HAP-1 (cell line): ENCODE measurements at regions not wholly inside any gene's neighbourhood (a gene's known extent, or its start where the extent isn't known, plus 50 kb on each side); places are given as distances from the start of the nearest gene placed in this dataset.

Experiments
- DNase-seq, 2 experiments: peaks; one replicate each; pipeline ENCODE4 v3.0.0-alpha.2; 2016 to 2020; ENCODE audit warnings: low spot score in 2 of 2
- H3K27me3 ChIP-seq: fragments of 250-450 bp; sonication (Bioruptor Pico); 2 replicates; pipeline ENCODE4 v1.5.1; 2020; ENCODE audit warnings: low read depth, mild to moderate bottlenecking, moderate library complexity
- H3K36me3 ChIP-seq: fragments of 250-450 bp; sonication (Bioruptor Pico); replicated peaks from 2 replicates; pipeline ENCODE4 v1.5.1; 2020; ENCODE audit warnings: mild to moderate bottlenecking
- H3K4me1 ChIP-seq: fragments of 250-450 bp; sonication (Bioruptor Pico); 2 replicates; pipeline ENCODE4 v1.5.1; 2020; ENCODE audit warnings: mild to moderate bottlenecking
- H3K4me3 ChIP-seq: fragments of 250-450 bp; sonication (Bioruptor Pico); 2 replicates; pipeline ENCODE4 v1.5.1; 2020; ENCODE audit warnings: mild to moderate bottlenecking, moderate library complexity
- H3K9me3 ChIP-seq: fragments of 250-450 bp; sonication (Bioruptor Pico); 2 replicates; pipeline ENCODE4 v1.5.1; 2020; ENCODE audit warnings: mild to moderate bottlenecking, moderate library complexity
- in situ Hi-C: fragments of 300-500 bp; cut with MboI; formaldehyde crosslinking; loops from 3 replicates; pipeline ENCODE4 v1.14.3; 2020; ENCODE audit warnings: low sequenced_read_pairs, inconsistent platforms, mixed read lengths

- DNase-seq: no peak
- H3K27me3 ChIP-seq: no peaks in the 10 kb centered on the region
- no peaks in the 10 kb centered on the region for H3K36me3 ChIP-seq
- in situ Hi-C loops: no loop called here
- no peaks in the 10 kb centered on the region for H3K4me1 ChIP-seq
- H3K9me3 ChIP-seq: no peaks in the 10 kb centered on the region
- no peak overlapping the region for H3K4me3 ChIP-seq
Observed at GRCh38 chr5:68873198-68873597, 220.6 kb upstream of the SLC30A5 start.

GRCh38 chr5:68875351-68875750, 218.5 kb upstream of the SLC30A5 start:
- Histone ChIP-seq H3K4me1 (no peaks in the 10 kb centered on the region), H3K36me3 (no peaks in the 10 kb centered on the region), H3K27me3 (no peaks in the 10 kb centered on the region; the same call in 1 of the 2 replicates), H3K4me3 (no peak overlapping the region), H3K9me3 (no peaks in the 10 kb centered on the region)
- in situ Hi-C loops: no loop called here
- DNase-seq: no peak

GRCh38 chr5:68883436-68883835, 210.4 kb upstream of the SLC30A5 start:
- Histone ChIP-seq H3K4me3 (no peak overlapping the region), H3K4me1 (no peaks in the 10 kb centered on the region), H3K9me3 (no peaks in the 10 kb centered on the region), H3K36me3 (no peaks in the 10 kb centered on the region), H3K27me3 (no peaks in the 10 kb centered on the region; the same call in 1 of the 2 replicates)
- DNase-seq: no peak
- in situ Hi-C loops: no loop called here

- Histone ChIP-seq H3K4me1 (no peaks in the 10 kb centered on the region), H3K4me3 (no peak overlapping the region), H3K36me3 (no peaks in the 10 kb centered on the region), H3K9me3 (no peaks in the 10 kb centered on the region), H3K27me3 (no peaks in the 10 kb centered on the region; the same call in 1 of the 2 replicates)
- DNase-seq: no peak
- in situ Hi-C loops: no loop called here
Observed at GRCh38 chr5:68884144-68884754, 209.6 kb upstream of the SLC30A5 start.

GRCh38 chr5:68884883-68885282, 208.9 kb upstream of the SLC30A5 start:
- Histone ChIP-seq H3K4me1 (no peaks in the 10 kb centered on the region), H3K27me3 (no peaks in the 10 kb centered on the region), H3K36me3 (no peaks in the 10 kb centered on the region), H3K9me3 (no peaks in the 10 kb centered on the region), H3K4me3 (no peak overlapping the region)
- DNase-seq: peak in 1 of 2 experiments; percentile 6
- in situ Hi-C loops: no loop called here

GRCh38 chr5:68886814-68887213, 207.0 kb upstream of the SLC30A5 start:
- Histone ChIP-seq H3K4me1 (no peaks in the 10 kb centered on the region), H3K9me3 (no peaks in the 10 kb centered on the region), H3K4me3 (no peak overlapping the region), H3K36me3 (no peaks in the 10 kb centered on the region), H3K27me3 (peaks cover 4% of the 10 kb centered on the region; the same call in 1 of the 2 replicates)
- in situ Hi-C loops: no loop called here
- no peak for DNase-seq

- H3K4me3 ChIP-seq: no peak overlapping the region
- no peaks in the 10 kb centered on the region for H3K9me3 ChIP-seq
- H3K27me3 ChIP-seq: peaks cover 5% of the 10 kb centered on the region; the same call in 1 of the 2 replicates
- in situ Hi-C loops: no loop called here
- H3K4me1 ChIP-seq: no peaks in the 10 kb centered on the region
- no peak for DNase-seq
- no peaks in the 10 kb centered on the region for H3K36me3 ChIP-seq
Observed at GRCh38 chr5:68891718-68892117, 202.1 kb upstream of the SLC30A5 start.

- no peaks in the 10 kb centered on the region for H3K9me3 ChIP-seq
- in situ Hi-C loops: no loop called here
- no peak overlapping the region for H3K4me3 ChIP-seq
- no peaks in the 10 kb centered on the region for H3K36me3 ChIP-seq
- no peak for DNase-seq
- peaks cover 10% of the 10 kb centered on the region; the same call in 1 of the 2 replicates for H3K27me3 ChIP-seq
- no peaks in the 10 kb centered on the region; the same call in 1 of the 2 replicates for H3K4me1 ChIP-seq
Observed at GRCh38 chr5:68894673-68895072, 199.1 kb upstream of the SLC30A5 start.

- H3K4me3 ChIP-seq: no peak overlapping the region
- no peaks in the 10 kb centered on the region for H3K36me3 ChIP-seq
- no peaks in the 10 kb centered on the region; the same call in 1 of the 2 replicates for H3K4me1 ChIP-seq
- H3K27me3 ChIP-seq: 0 out of 2 replicates have a peak, but pooled peaks cover 6% of the 10 kb centered on the region
- DNase-seq: no peak
- no peaks in the 10 kb centered on the region for H3K9me3 ChIP-seq
- in situ Hi-C loops: no loop called here
Observed at GRCh38 chr5:68898951-68899471, 194.8 kb upstream of the SLC30A5 start.

- Histone ChIP-seq H3K4me1 (no peaks in the 10 kb centered on the region), H3K27me3 (no peaks in the 10 kb centered on the region), H3K36me3 (no peaks in the 10 kb centered on the region), H3K4me3 (no peak overlapping the region), H3K9me3 (peaks cover 3% of the 10 kb centered on the region; the same call in 1 of the 2 replicates)
- DNase-seq: no peak
- in situ Hi-C loops: no loop called here
Observed at GRCh38 chr5:68911840-68912690, 181.7 kb upstream of the SLC30A5 start.

- no peak for DNase-seq
- Histone ChIP-seq H3K4me3 (no peak overlapping the region), H3K4me1 (no peaks in the 10 kb centered on the region), H3K36me3 (no peaks in the 10 kb centered on the region), H3K9me3 (peaks cover 3% of the 10 kb centered on the region; the same call in 1 of the 2 replicates), H3K27me3 (no peaks in the 10 kb centered on the region; the same call in 1 of the 2 replicates)
- in situ Hi-C loops: no loop called here
Observed at GRCh38 chr5:68915079-68915478, 178.7 kb upstream of the SLC30A5 start.

GRCh38 chr5:68918306-68918705, 175.5 kb upstream of the SLC30A5 start:
- in situ Hi-C loops: no loop called here
- Histone ChIP-seq H3K27me3 (no peaks in the 10 kb centered on the region; the same call in 1 of the 2 replicates), H3K9me3 (peaks cover 3% of the 10 kb centered on the region; the same call in 1 of the 2 replicates), H3K4me1 (no peaks in the 10 kb centered on the region), H3K36me3 (no peaks in the 10 kb centered on the region), H3K4me3 (no peak overlapping the region)
- no peak for DNase-seq

- Histone ChIP-seq H3K9me3 (peaks cover 3% of the 10 kb centered on the region; the same call in 1 of the 2 replicates), H3K36me3 (no peaks in the 10 kb centered on the region), H3K4me1 (no peaks in the 10 kb centered on the region), H3K27me3 (no peaks in the 10 kb centered on the region; the same call in 1 of the 2 replicates), H3K4me3 (no peak overlapping the region)
- no peak for DNase-seq
- in situ Hi-C loops: no loop called here
Observed at GRCh38 chr5:68919988-68920490, 173.8 kb upstream of the SLC30A5 start.
